Loucy (cell line): ENCODE measurements at regions not wholly inside any gene's neighbourhood (a gene's known extent, or its start where the extent isn't known, plus 50 kb on each side); places are given as distances from the start of the nearest gene placed in this dataset.

Experiments
- EZH2phosphoT487 ChIP-seq: fragments of 200-600 bp; IDR thresholded peaks from 2 replicates; pipeline ENCODE4 v1.6.1; 2018; ENCODE audit warnings: antibody characterized with exemption, mild to moderate bottlenecking, moderate library complexity, borderline replicate concordance
- TF ChIP-seq, protein P1 (sequence below): fragments of 200-600 bp; sonication (generic); conservative IDR thresholded peaks from 2 replicates; pipeline ENCODE4 v1.5.1; 2014; ENCODE audit warnings: mild to moderate bottlenecking, antibody characterized with exemption, low read length

DNA sequence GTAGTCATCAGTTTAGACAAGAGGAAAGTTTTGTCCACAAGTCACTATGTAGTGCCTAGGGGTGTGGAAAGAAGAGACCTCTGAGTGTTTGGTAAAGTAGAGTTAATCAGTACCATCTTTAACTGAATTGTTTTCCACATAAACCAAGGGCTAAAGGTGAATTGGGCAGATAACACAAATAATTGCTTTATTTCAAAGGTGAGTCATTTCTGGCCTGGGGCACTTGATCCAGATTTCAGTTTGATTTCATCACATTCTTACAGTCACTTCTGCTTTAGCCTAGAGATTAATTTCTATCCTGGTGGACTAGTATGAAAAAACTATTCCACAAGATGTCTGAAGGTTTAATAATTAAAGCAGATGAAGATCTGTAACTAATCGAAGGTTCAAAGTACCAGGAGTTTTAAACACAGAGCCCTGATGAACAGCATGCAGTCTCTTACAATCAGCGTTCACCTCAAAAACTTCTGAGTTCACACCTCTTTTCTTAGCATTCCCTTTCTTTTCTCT lies 74.5 kb upstream of the BOD1L1 start:
- TF ChIP-seq, protein P1, sequence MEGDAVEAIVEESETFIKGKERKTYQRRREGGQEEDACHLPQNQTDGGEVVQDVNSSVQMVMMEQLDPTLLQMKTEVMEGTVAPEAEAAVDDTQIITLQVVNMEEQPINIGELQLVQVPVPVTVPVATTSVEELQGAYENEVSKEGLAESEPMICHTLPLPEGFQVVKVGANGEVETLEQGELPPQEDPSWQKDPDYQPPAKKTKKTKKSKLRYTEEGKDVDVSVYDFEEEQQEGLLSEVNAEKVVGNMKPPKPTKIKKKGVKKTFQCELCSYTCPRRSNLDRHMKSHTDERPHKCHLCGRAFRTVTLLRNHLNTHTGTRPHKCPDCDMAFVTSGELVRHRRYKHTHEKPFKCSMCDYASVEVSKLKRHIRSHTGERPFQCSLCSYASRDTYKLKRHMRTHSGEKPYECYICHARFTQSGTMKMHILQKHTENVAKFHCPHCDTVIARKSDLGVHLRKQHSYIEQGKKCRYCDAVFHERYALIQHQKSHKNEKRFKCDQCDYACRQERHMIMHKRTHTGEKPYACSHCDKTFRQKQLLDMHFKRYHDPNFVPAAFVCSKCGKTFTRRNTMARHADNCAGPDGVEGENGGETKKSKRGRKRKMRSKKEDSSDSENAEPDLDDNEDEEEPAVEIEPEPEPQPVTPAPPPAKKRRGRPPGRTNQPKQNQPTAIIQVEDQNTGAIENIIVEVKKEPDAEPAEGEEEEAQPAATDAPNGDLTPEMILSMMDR: no peak
- no peak for TF ChIP-seq EZH2phosphoT487
